GM12891 (cell line): ENCODE measurements at regions not wholly inside any gene's neighbourhood (a gene's known extent, or its start where the extent isn't known, plus 50 kb on each side); places are given as distances from the start of the nearest gene placed in this dataset.

Experiments used
- DNase-seq: peaks from one replicate; pipeline ENCODE4 v3.0.0; 2011; ENCODE audit warnings: low spot score; ENCODE audit not compliant: insufficient read length
- FAIRE-seq: peaks from 2 replicates; lab custom pipeline; 2011; peaks lifted over from hg19 to GRCh38; lab: Jason Lieb, UNC
- PAX5 ChIP-seq: IDR thresholded peaks from 2 replicates; pipeline ENCODE4 v1.6.1; 2011; ENCODE audit warnings: low read length, moderate library complexity, mild to moderate bottlenecking; ENCODE audit not compliant: insufficient read depth, severe bottlenecking
- POLR2A ChIP-seq: IDR thresholded peaks from 2 replicates; pipeline ENCODE4 v1.6.1; 2011; ENCODE audit warnings: low read depth, low read length, control low read depth
- POLR2AphosphoS5 ChIP-seq: IDR thresholded peaks from 2 replicates; pipeline ENCODE4 v1.6.1; 2011; ENCODE audit warnings: low read depth, low read length, control low read depth
- POU2F2 ChIP-seq: IDR thresholded peaks from 2 replicates; pipeline ENCODE4 v1.6.1; 2011; ENCODE audit warnings: low read depth, mild to moderate bottlenecking, control low read depth, low read length, moderate library complexity
- SPI1 ChIP-seq: IDR thresholded peaks from 2 replicates; pipeline ENCODE4 v1.6.1; 2011; ENCODE audit warnings: low read depth, low read length, control low read depth
- TAF1 ChIP-seq: IDR thresholded peaks from 2 replicates; pipeline ENCODE4 v1.6.1; 2011; ENCODE audit warnings: low read depth, low read length, control low read depth

- TF ChIP-seq POLR2A: no peak
- TF ChIP-seq POU2F2: no peak
- TF ChIP-seq TAF1: no peak
- no peak for TF ChIP-seq SPI1
- DNase-seq (no peak), FAIRE-seq (no peak)
Measured at GRCh38 chr2:223203971-223204929, 152.3 kb downstream of the KCNE4 start.

- FAIRE-seq (no peak), DNase-seq (no peak)
- TF ChIP-seq TAF1 (no peak), SPI1 (no peak), POLR2A (no peak)
Measured at GRCh38 chr2:223210489-223210888, 158.5 kb downstream of the KCNE4 start.

GRCh38 chr2:223214394-223215253 is 162.6 kb downstream of the KCNE4 start:
- no peak for FAIRE-seq
- DNase-seq: no peak
- TF ChIP-seq POLR2A (no peak), POLR2AphosphoS5 (no peak), PAX5 (no peak)

GRCh38 chr2:223215254-223215516 is 163.2 kb downstream of the KCNE4 start:
- TF ChIP-seq PAX5 (no peak), POLR2A (no peak), TAF1 (no peak), SPI1 (no peak), POU2F2 (no peak), POLR2AphosphoS5 (no peak)
- FAIRE-seq: no peak
- no peak for DNase-seq

GRCh38 chr2:223217373-223217772 is 165.4 kb downstream of the KCNE4 start:
- TF ChIP-seq TAF1 (no peak), POU2F2 (no peak), POLR2A (no peak), POLR2AphosphoS5 (no peak), SPI1 (no peak), PAX5 (no peak)
- FAIRE-seq (no peak), DNase-seq (no peak)

- no peak for DNase-seq
- FAIRE-seq: no peak
- TF ChIP-seq POLR2AphosphoS5 (no peak), SPI1 (no peak)
Measured at GRCh38 chr2:223218587-223219178, 166.7 kb downstream of the KCNE4 start.

GRCh38 chr2:223219872-223220657 is 168.1 kb downstream of the KCNE4 start:
- no peak for DNase-seq
- TF ChIP-seq POLR2AphosphoS5: no peak
- no peak for TF ChIP-seq PAX5
- no peak for TF ChIP-seq SPI1
- no peak for TF ChIP-seq POU2F2
- no peak for TF ChIP-seq POLR2A
- TF ChIP-seq TAF1: no peak
- FAIRE-seq: no peak

GRCh38 chr2:223220658-223220925 is 168.6 kb downstream of the KCNE4 start:
- DNase-seq (no peak), FAIRE-seq (no peak)
- no peak for TF ChIP-seq TAF1
- no peak for TF ChIP-seq PAX5
- TF ChIP-seq SPI1: no peak
- TF ChIP-seq POLR2AphosphoS5: no peak
- TF ChIP-seq POLR2A: no peak
- no peak for TF ChIP-seq POU2F2

- TF ChIP-seq POLR2A (no peak), PAX5 (no peak), SPI1 (no peak), TAF1 (no peak), POLR2AphosphoS5 (no peak), POU2F2 (no peak)
- no peak for DNase-seq
- no peak for FAIRE-seq
Measured at GRCh38 chr2:223221139-223221835, 169.3 kb downstream of the KCNE4 start.
